ENCODE measurements at regions not wholly inside any gene's neighbourhood (a gene's known extent, or its start where the extent isn't known, plus 50 kb on each side); places are given as distances from the start of the nearest gene placed in this dataset.
"Not testable (repeated sequence)": the region's sequence is repeated elsewhere in the genome, so short reads cannot be mapped to it uniquely, and the experiment has no call there.

DNA sequence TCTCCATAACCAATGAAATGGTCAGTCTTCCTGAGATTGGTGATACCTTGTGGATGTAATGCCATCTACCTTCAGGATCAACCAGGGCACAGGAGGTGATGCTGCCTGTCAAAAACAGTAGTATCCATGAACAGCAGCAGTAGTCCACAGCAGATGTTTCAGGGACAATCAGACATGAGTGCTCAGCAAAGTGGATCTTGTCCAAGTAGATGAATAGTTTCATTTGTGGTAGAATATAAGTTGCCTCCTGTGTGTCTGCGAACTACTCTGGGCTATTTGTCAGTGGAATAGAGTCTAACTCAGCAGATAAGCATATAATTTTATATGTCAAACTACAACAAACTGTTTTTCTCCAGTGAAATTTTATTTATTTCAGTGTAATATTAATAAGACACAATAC, 1860.1 kb upstream of the ACO1 start:
- intact Hi-C loops (cut with DNase I) = no loop called here
- Histone ChIP-seq H3K4me1 (no peaks in the 10 kb centered on the region), H3K27me3 (no peaks in the 10 kb centered on the region), H3K9me3 (no peaks in the 10 kb centered on the region), H3K36me3 (no peaks in the 10 kb centered on the region), H3K27ac (no peak overlapping the region), H3K4me3 (replicated peaks in 1 of 3) (no peak overlapping the region)
- no peak for DNase-seq
- TF ChIP-seq POLR2A (IDR thresholded peaks at IDR 0.05) = no peak
- TF ChIP-seq, protein P1, sequence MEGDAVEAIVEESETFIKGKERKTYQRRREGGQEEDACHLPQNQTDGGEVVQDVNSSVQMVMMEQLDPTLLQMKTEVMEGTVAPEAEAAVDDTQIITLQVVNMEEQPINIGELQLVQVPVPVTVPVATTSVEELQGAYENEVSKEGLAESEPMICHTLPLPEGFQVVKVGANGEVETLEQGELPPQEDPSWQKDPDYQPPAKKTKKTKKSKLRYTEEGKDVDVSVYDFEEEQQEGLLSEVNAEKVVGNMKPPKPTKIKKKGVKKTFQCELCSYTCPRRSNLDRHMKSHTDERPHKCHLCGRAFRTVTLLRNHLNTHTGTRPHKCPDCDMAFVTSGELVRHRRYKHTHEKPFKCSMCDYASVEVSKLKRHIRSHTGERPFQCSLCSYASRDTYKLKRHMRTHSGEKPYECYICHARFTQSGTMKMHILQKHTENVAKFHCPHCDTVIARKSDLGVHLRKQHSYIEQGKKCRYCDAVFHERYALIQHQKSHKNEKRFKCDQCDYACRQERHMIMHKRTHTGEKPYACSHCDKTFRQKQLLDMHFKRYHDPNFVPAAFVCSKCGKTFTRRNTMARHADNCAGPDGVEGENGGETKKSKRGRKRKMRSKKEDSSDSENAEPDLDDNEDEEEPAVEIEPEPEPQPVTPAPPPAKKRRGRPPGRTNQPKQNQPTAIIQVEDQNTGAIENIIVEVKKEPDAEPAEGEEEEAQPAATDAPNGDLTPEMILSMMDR (IDR thresholded peaks at IDR 0.05) = no peak
- 81 to 87% methylated on average over 1 of the region's 1 CpG for WGBS, 2 donors

GRCh38 chr9:30534455-30534854, 1850.0 kb upstream of the ACO1 start:
- TF ChIP-seq POLR2A (IDR thresholded peaks at IDR 0.05) = no peak
- TF ChIP-seq, protein P1 (IDR thresholded peaks at IDR 0.05) = no peak
- no peaks in the 10 kb centered on the region for H3K9me3 ChIP-seq
- no peak for DNase-seq
- WGBS, 2 donors = 90 to 95% methylated on average over 3 of the region's 3 CpGs
- H3K36me3 ChIP-seq = no peaks in the 10 kb centered on the region
- intact Hi-C loops (cut with DNase I) = no loop called here
- no peak overlapping the region for H3K4me3 ChIP-seq (replicated peaks in 1 of 3)
- no peak overlapping the region for H3K27ac ChIP-seq
- H3K27me3 ChIP-seq = no peaks in the 10 kb centered on the region
- H3K4me1 ChIP-seq = no peaks in the 10 kb centered on the region

GRCh38 chr9:30534896-30535295, 1849.5 kb upstream of the ACO1 start:
- no peak overlapping the region for H3K4me3 ChIP-seq (replicated peaks in 1 of 3)
- WGBS, 2 donors = 81 to 85% methylated on average over 2 of the region's 2 CpGs
- TF ChIP-seq, protein P1 (IDR thresholded peaks at IDR 0.05) = no peak
- TF ChIP-seq POLR2A (IDR thresholded peaks at IDR 0.05) = no peak
- no peak for DNase-seq
- no peak overlapping the region for H3K27ac ChIP-seq
- intact Hi-C loops (cut with DNase I) = no loop called here
- no peaks in the 10 kb centered on the region for H3K27me3 ChIP-seq
- no peaks in the 10 kb centered on the region for H3K9me3 ChIP-seq
- H3K36me3 ChIP-seq = no peaks in the 10 kb centered on the region
- H3K4me1 ChIP-seq = no peaks in the 10 kb centered on the region

GRCh38 chr9:30536494-30536893, 1847.9 kb upstream of the ACO1 start:
- Histone ChIP-seq H3K4me1 (no peaks in the 10 kb centered on the region), H3K27me3 (no peaks in the 10 kb centered on the region), H3K4me3 (replicated peaks in 1 of 3) (no peak overlapping the region), H3K9me3 (no peaks in the 10 kb centered on the region), H3K36me3 (no peaks in the 10 kb centered on the region), H3K27ac (no peak overlapping the region)
- TF ChIP-seq POLR2A (IDR thresholded peaks at IDR 0.05) = no peak
- WGBS, 2 donors = 66 to 93% methylated on average over 2 to 3 of the region's 3 CpGs
- DNase-seq = no peak
- intact Hi-C loops (cut with DNase I) = no loop called here

DNA sequence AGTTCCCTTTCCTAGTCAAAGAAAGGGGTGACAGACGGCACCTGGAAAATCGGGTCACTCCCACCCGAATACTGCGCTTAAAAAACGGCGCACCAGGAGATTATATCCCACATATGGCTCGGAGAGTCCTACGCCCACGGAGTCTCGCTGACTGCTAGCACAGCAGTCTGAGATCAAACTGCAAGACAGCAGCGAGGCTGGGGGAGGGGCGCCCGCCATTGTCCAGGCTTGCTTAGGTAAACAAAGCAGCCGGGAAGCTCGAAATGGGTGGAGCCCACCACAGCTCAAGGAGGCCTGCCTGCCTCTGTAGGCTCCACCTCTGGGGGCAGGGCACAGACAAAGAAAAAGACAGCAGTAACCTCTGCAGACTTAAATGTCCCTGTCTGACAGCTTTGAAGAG, 1844.7 kb upstream of the ACO1 start:
- DNase-seq; H3K9me3 ChIP-seq; H3K27ac ChIP-seq; H3K27me3 ChIP-seq; intact Hi-C loops (cut with DNase I); H3K36me3 ChIP-seq; H3K4me3 ChIP-seq (replicated peaks in 1 of 3); H3K4me1 ChIP-seq: not testable (repeated sequence)
- 40% methylated on average over 3 of the region's 15 CpGs; no CpG with 5 or more reads in 1 of the 2 donors for WGBS, 2 donors

DNA sequence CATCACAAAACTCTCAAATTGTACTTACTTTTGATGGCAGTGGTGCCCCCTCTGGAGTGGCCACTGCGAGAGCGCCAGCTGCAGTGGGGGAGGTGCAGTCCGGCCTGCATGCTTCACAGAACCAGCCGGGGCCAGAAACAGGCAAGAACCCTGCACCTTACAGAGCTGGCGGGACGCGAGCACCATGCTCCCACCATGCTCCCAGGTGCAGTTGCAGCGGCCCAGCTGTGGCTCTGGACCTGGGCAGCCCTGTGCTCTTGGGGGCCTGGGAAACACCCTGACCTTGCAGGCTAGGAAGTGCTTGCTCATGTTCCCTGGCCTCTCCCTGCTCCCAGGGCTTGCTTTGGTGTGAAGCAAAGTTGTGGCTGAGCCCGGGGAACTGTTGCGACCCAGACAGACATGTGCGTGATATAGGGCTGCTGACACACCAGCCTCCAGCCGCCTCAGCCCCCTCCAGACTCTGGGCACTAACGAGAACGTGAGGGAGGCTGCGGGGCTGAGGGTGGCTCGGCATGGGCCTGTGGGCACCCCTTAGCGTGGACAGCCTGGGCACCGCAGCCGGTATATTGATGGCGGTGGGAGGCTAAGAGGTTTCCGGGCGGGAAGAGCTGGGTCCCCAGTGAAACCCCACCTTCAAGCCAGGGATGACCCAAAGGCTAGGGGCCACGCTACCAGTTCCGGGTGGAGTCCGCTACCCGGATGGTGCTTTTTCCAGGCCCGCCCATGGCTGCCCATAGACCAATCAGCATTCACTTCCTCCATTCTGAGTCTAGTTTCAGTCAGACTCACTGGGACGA, 1809.9 kb upstream of the ACO1 start:
- TF ChIP-seq, protein P1 (IDR thresholded peaks at IDR 0.05) = no peak
- TF ChIP-seq POLR2A (IDR thresholded peaks at IDR 0.05) = no peak
- Histone ChIP-seq H3K27ac (no peak overlapping the region), H3K4me1 (no peaks in the 10 kb centered on the region), H3K9me3 (no peaks in the 10 kb centered on the region), H3K36me3 (no peaks in the 10 kb centered on the region), H3K27me3 (no peaks in the 10 kb centered on the region), H3K4me3 (replicated peaks in 1 of 3) (no peak overlapping the region)
- 97 to 98% methylated on average over 21 to 28 of the region's 28 CpGs for WGBS, 2 donors
- intact Hi-C loops (cut with DNase I) = no loop called here
- DNase-seq = no peak

Measured in thyroid gland (tissue), 4 donors.